GM21529 (cell line): ENCODE measurements at regions not wholly inside any gene's neighbourhood (a gene's known extent, or its start where the extent isn't known, plus 50 kb on each side); places are given as distances from the start of the nearest gene placed in this dataset.
"Not testable (repeated sequence)": the region's sequence is repeated elsewhere in the genome, so short reads cannot be mapped to it uniquely, and the experiment has no call there.

Experiments
- ATAC-seq: cut with Tn5 transposase; IDR thresholded peaks from one replicate; pipeline ENCODE4 v1.9.1; 2021; ENCODE audit not compliant: unreplicated experiment

GRCh38 chr3:144023543-144023942 lies 51.9 kb downstream of the DIPK2A start:
- ATAC-seq = not testable (repeated sequence)

- peak; percentile 89 for ATAC-seq
Measured at GRCh38 chr3:144028798-144029411, 57.3 kb downstream of the DIPK2A start.

- ATAC-seq = no peak
Measured at GRCh38 chr3:144029769-144030168, 58.1 kb downstream of the DIPK2A start.

- ATAC-seq = no peak
Measured at GRCh38 chr3:144031938-144032337, 60.3 kb downstream of the DIPK2A start.

- peak; percentile 71 for ATAC-seq
Measured at GRCh38 chr3:144032531-144033239, 61.1 kb downstream of the DIPK2A start.

GRCh38 chr3:144033240-144033589 lies 61.6 kb downstream of the DIPK2A start:
- ATAC-seq = no peak

- no peak for ATAC-seq
Measured at GRCh38 chr3:144033863-144034262, 62.2 kb downstream of the DIPK2A start.

- ATAC-seq = no peak
Measured at GRCh38 chr3:144034715-144035290, 63.2 kb downstream of the DIPK2A start.

- no peak for ATAC-seq
Measured at GRCh38 chr3:144036498-144036897, 64.9 kb downstream of the DIPK2A start.

- ATAC-seq = no peak
Measured at GRCh38 chr3:144039661-144040060, 68.0 kb downstream of the DIPK2A start.

GRCh38 chr3:144041960-144042556 lies 70.4 kb downstream of the DIPK2A start:
- no peak for ATAC-seq

- ATAC-seq = no peak
Measured at GRCh38 chr3:144045766-144046165, 74.1 kb downstream of the DIPK2A start.

- ATAC-seq = no peak
Measured at GRCh38 chr3:144049374-144049773, 77.8 kb downstream of the DIPK2A start.

GRCh38 chr3:144051211-144051610 lies 79.6 kb downstream of the DIPK2A start:
- no peak for ATAC-seq

- no peak for ATAC-seq
Measured at GRCh38 chr3:144052275-144052674, 80.7 kb downstream of the DIPK2A start.

- no peak for ATAC-seq
Measured at GRCh38 chr3:144053121-144053520, 81.5 kb downstream of the DIPK2A start.

- no peak for ATAC-seq
Measured at GRCh38 chr3:144054766-144055165, 83.1 kb downstream of the DIPK2A start.

GRCh38 chr3:144055604-144056003 lies 84.0 kb downstream of the DIPK2A start:
- no peak for ATAC-seq

GRCh38 chr3:144058713-144059112 lies 87.1 kb downstream of the DIPK2A start:
- ATAC-seq = no peak

GRCh38 chr3:144059481-144059880 lies 87.9 kb downstream of the DIPK2A start:
- ATAC-seq = no peak

GRCh38 chr3:144060881-144061280 lies 89.3 kb downstream of the DIPK2A start:
- no peak for ATAC-seq

- ATAC-seq = no peak
Measured at GRCh38 chr3:144063306-144063705, 91.7 kb downstream of the DIPK2A start.
